T1000 (cell line): ENCODE measurements at regions not wholly inside any gene's neighbourhood (a gene's known extent, or its start where the extent isn't known, plus 50 kb on each side); places are given as distances from the start of the nearest gene placed in this dataset.

Experiments
- DNase-seq: peaks from one replicate; lab custom pipeline; 2025; ENCODE audit warnings: mixed read lengths; lab: John Stamatoyannopoulos, UW

- DNase-seq, result no peak
These were observed 441.0 kb upstream of the SALL1 start for GRCh38 chr16:51592001-51592501.

GRCh38 chr16:51591480-51591879 is 440.4 kb upstream of the SALL1 start:
- DNase-seq, result no peak

- no peak for DNase-seq
These were observed 428.7 kb upstream of the SALL1 start for GRCh38 chr16:51579652-51580360.

GRCh38 chr16:51577621-51578303 is 426.7 kb upstream of the SALL1 start:
- no peak for DNase-seq

GRCh38 chr16:51576498-51577195 is 425.6 kb upstream of the SALL1 start:
- DNase-seq, result no peak

- no peak for DNase-seq
These were observed 422.1 kb upstream of the SALL1 start for GRCh38 chr16:51573191-51573590.

GRCh38 chr16:51569203-51569931 is 418.3 kb upstream of the SALL1 start:
- no peak for DNase-seq

- DNase-seq, result no peak
These were observed 416.8 kb upstream of the SALL1 start for GRCh38 chr16:51567911-51568310.

- no peak for DNase-seq
These were observed 414.1 kb upstream of the SALL1 start for GRCh38 chr16:51565184-51565583.

GRCh38 chr16:51562891-51563290 is 411.8 kb upstream of the SALL1 start:
- no peak for DNase-seq

- DNase-seq, result no peak
These were observed 408.8 kb upstream of the SALL1 start for GRCh38 chr16:51559901-51560300.

- no peak for DNase-seq
These were observed 406.6 kb upstream of the SALL1 start for GRCh38 chr16:51557670-51558069.

GRCh38 chr16:51556694-51557340 is 405.7 kb upstream of the SALL1 start:
- peak; percentile 81 for DNase-seq

- DNase-seq, result no peak
These were observed 402.8 kb upstream of the SALL1 start for GRCh38 chr16:51553910-51554309.

- DNase-seq, result no peak
These were observed 402.2 kb upstream of the SALL1 start for GRCh38 chr16:51553314-51553713.

GRCh38 chr16:51550800-51551347 is 399.8 kb upstream of the SALL1 start:
- DNase-seq, result no peak

- DNase-seq, result no peak
These were observed 398.8 kb upstream of the SALL1 start for GRCh38 chr16:51549836-51550235.

GRCh38 chr16:51545951-51546350 is 394.9 kb upstream of the SALL1 start:
- DNase-seq, result no peak

GRCh38 chr16:51544851-51545467 is 393.9 kb upstream of the SALL1 start:
- DNase-seq, result no peak

- no peak for DNase-seq
These were observed 392.9 kb upstream of the SALL1 start for GRCh38 chr16:51543971-51544370.
